Renal cortical epithelial cell (primary cell): ENCODE measurements at regions not wholly inside any gene's neighbourhood (a gene's known extent, or its start where the extent isn't known, plus 50 kb on each side); places are given as distances from the start of the nearest gene placed in this dataset.
"Not testable (repeated sequence)": the region's sequence is repeated elsewhere in the genome, so short reads cannot be mapped to it uniquely, and the experiment has no call there.

Experiments used
- DNase-seq: peaks from one replicate; pipeline ENCODE4 v3.0.0-alpha.2; 2011; ENCODE audit warnings: low read depth

GRCh38 chr15:62854420-62855084 lies 188.0 kb upstream of the TPM1 start:
- no peak for DNase-seq

- no peak for DNase-seq
These were observed 187.5 kb upstream of the TPM1 start for GRCh38 chr15:62855085-62855476.

GRCh38 chr15:62856466-62857246 lies 185.9 kb upstream of the TPM1 start:
- no peak for DNase-seq

GRCh38 chr15:62857411-62857853 lies 185.1 kb upstream of the TPM1 start:
- peak; percentile 74 for DNase-seq

GRCh38 chr15:62858343-62858742 lies 184.2 kb upstream of the TPM1 start:
- DNase-seq, result no peak

- no peak for DNase-seq
These were observed 179.8 kb upstream of the TPM1 start for GRCh38 chr15:62862717-62863116.

GRCh38 chr15:62866366-62866765 lies 176.2 kb upstream of the TPM1 start:
- no peak for DNase-seq

GRCh38 chr15:62867844-62868243 lies 174.7 kb upstream of the TPM1 start:
- no peak for DNase-seq

- DNase-seq, result no peak
These were observed 174.0 kb upstream of the TPM1 start for GRCh38 chr15:62868507-62868906.

- DNase-seq, result no peak
These were observed 173.4 kb upstream of the TPM1 start for GRCh38 chr15:62869116-62869515.

GRCh38 chr15:62870216-62870615 lies 172.3 kb upstream of the TPM1 start:
- no peak for DNase-seq

- not testable (repeated sequence) for DNase-seq
These were observed 171.8 kb upstream of the TPM1 start for GRCh38 chr15:62870701-62871100.

GRCh38 chr15:62873203-62873602 lies 169.3 kb upstream of the TPM1 start:
- no peak for DNase-seq

- DNase-seq, result no peak
These were observed 168.5 kb upstream of the TPM1 start for GRCh38 chr15:62874064-62874463.

GRCh38 chr15:62874959-62875625 lies 167.5 kb upstream of the TPM1 start:
- DNase-seq, result no peak

- DNase-seq, result no peak
These were observed 166.9 kb upstream of the TPM1 start for GRCh38 chr15:62875626-62876021.

- DNase-seq, result no peak
These were observed 165.2 kb upstream of the TPM1 start for GRCh38 chr15:62877276-62877857.

- no peak for DNase-seq
These were observed 164.5 kb upstream of the TPM1 start for GRCh38 chr15:62878070-62878469.

GRCh38 chr15:62879770-62880169 lies 162.8 kb upstream of the TPM1 start:
- no peak for DNase-seq

GRCh38 chr15:62880278-62880677 lies 162.3 kb upstream of the TPM1 start:
- DNase-seq, result no peak

GRCh38 chr15:62881056-62881455 lies 161.5 kb upstream of the TPM1 start:
- no peak for DNase-seq

- DNase-seq, result no peak
These were observed 158.5 kb upstream of the TPM1 start for GRCh38 chr15:62883938-62884479.
